Activated naive CD4-positive, alpha-beta T cell treated with anti-CD3 and anti-CD28 coated beads, Interleukin-2, amount 10 ng/mL, durations not matched to agents 7 days and 5 days (primary cell): ENCODE measurements at regions not wholly inside any gene's neighbourhood (a gene's known extent, or its start where the extent isn't known, plus 50 kb on each side); places are given as distances from the start of the nearest gene placed in this dataset.

Experiments
- CTCF ChIA-PET: fragments of 350-600 bp; sonication (Branson Sonifier 250); formaldehyde crosslinking; loops from one replicate; lab custom pipeline; 2021; ENCODE audit warnings: antibody characterized with exemption; lab: Charles Lee
- DNase-seq: peaks from one replicate; pipeline ENCODE4 v3.0.0-alpha.2; 2020
- H3K27ac Mint-ChIP-seq: one replicate; pipeline ENCODE4 v1.8.0; 2021; ENCODE audit warnings: mild to moderate bottlenecking, moderate library complexity, mixed read lengths
- H3K27me3 Mint-ChIP-seq: one replicate; pipeline ENCODE4 v1.8.0; 2021; ENCODE audit warnings: mild to moderate bottlenecking, mixed read lengths
- H3K36me3 Mint-ChIP-seq: one replicate; pipeline ENCODE4 v1.8.0; 2021; ENCODE audit warnings: mixed read lengths
- H3K4me1 Mint-ChIP-seq: one replicate; pipeline ENCODE4 v1.8.0; 2021; ENCODE audit warnings: mixed read lengths
- H3K4me3 Mint-ChIP-seq: one replicate; pipeline ENCODE4 v1.8.0; 2021; ENCODE audit warnings: mild to moderate bottlenecking, moderate library complexity, mixed read lengths
- H3K9me3 Mint-ChIP-seq: one replicate; pipeline ENCODE4 v1.8.0; 2021; ENCODE audit warnings: mixed read lengths

DNA sequence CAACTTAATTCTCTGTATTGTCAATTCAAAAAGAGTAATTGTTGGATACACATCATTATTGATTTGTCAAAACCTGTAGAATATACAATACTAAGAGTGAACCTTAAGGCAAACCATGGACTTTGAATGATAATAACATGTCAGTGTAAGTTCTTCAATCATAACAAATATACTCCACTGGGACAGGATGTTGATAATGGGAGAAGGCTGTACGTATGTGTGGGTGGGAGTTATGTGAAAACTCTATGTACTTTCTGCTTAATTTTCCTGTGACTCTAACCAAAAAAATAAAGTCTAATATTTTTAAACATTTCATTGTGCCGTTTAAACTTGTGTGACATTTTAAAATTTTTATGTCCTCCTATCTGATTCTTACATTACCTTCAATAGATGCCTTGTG, 526.7 kb downstream of the SUCLA2 start:
- no peak overlapping the region for H3K27ac Mint-ChIP-seq
- no peaks in the 10 kb centered on the region for H3K27me3 Mint-ChIP-seq
- H3K4me3 Mint-ChIP-seq: no peak overlapping the region
- no peaks in the 10 kb centered on the region for H3K9me3 Mint-ChIP-seq
- CTCF ChIA-PET: no interaction called here
- no peaks in the 10 kb centered on the region for H3K4me1 Mint-ChIP-seq
- no peak for DNase-seq
- no peaks in the 10 kb centered on the region for H3K36me3 Mint-ChIP-seq

DNA sequence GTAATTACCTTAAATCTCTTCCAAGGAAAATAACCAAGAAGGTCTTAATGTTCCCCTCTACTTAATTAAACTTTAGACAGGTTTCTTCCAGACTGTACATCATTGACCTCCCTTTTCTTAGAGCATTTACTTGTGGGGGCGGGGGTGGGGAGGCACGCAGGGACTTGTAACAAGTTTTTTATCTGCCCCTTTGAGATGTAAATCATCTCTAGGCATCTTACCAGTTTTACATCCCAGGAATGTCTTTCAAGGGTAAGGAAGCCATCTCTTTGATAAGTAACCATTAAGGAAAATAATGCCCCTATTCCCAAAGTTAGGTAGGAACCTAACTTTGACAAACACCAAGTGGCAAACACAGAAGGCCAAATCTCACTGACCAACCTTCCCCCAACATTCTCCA, 528.6 kb downstream of the SUCLA2 start:
- no peak overlapping the region for H3K27ac Mint-ChIP-seq
- no peak for DNase-seq
- CTCF ChIA-PET: no interaction called here
- no peaks in the 10 kb centered on the region for H3K9me3 Mint-ChIP-seq
- H3K4me3 Mint-ChIP-seq: no peak overlapping the region
- no peaks in the 10 kb centered on the region for H3K4me1 Mint-ChIP-seq
- H3K27me3 Mint-ChIP-seq: no peaks in the 10 kb centered on the region
- no peaks in the 10 kb centered on the region for H3K36me3 Mint-ChIP-seq

DNA sequence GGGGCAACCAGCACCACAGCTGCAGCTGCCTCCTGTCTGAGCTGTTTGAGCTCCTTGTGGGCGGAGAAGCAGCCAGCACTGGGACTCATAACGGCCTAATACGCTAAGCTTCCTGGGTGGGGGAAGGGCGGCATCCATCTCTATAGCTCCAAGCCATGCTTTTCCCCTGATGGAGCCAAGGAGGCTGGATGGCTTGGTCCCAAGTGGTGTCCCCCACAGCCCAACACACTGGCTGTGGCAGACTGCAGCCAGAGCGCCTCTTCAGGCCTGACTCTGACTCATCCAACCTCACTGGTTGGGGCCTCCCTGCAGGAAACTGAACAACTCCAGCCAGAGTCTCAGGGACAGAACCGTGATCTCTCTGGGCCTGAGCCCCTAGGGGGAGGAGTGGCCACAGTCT, 537.3 kb downstream of the SUCLA2 start:
- H3K9me3 Mint-ChIP-seq: peaks cover 12% of the 10 kb centered on the region
- DNase-seq: no peak
- H3K27me3 Mint-ChIP-seq: no peaks in the 10 kb centered on the region
- no peaks in the 10 kb centered on the region for H3K36me3 Mint-ChIP-seq
- CTCF ChIA-PET: no interaction called here
- no peak overlapping the region for H3K27ac Mint-ChIP-seq
- H3K4me3 Mint-ChIP-seq: no peak overlapping the region
- H3K4me1 Mint-ChIP-seq: no peaks in the 10 kb centered on the region

DNA sequence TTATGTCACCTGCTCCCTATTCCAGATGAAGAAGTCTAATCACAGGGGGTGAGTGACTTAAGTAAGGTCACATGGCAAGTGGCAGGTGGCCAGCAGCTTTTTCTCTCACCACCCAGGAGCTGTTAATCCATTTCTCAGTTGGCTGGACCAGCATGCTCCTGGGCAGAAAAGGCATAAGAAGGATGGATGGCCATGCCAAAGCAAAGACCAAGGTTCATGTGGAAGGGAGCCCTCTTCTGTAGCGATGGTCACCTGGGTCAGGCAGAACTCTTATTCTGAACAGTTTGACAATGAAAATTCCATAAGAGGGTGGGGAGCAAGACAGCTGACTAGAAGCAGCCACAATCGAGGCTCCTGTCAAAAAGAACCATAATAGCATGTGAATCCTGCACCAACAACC, 538.1 kb downstream of the SUCLA2 start:
- DNase-seq: no peak
- H3K9me3 Mint-ChIP-seq: peaks cover 12% of the 10 kb centered on the region
- no peaks in the 10 kb centered on the region for H3K36me3 Mint-ChIP-seq
- H3K4me1 Mint-ChIP-seq: no peaks in the 10 kb centered on the region
- H3K4me3 Mint-ChIP-seq: no peak overlapping the region
- H3K27me3 Mint-ChIP-seq: no peaks in the 10 kb centered on the region
- no peak overlapping the region for H3K27ac Mint-ChIP-seq
- CTCF ChIA-PET: no interaction called here

DNA sequence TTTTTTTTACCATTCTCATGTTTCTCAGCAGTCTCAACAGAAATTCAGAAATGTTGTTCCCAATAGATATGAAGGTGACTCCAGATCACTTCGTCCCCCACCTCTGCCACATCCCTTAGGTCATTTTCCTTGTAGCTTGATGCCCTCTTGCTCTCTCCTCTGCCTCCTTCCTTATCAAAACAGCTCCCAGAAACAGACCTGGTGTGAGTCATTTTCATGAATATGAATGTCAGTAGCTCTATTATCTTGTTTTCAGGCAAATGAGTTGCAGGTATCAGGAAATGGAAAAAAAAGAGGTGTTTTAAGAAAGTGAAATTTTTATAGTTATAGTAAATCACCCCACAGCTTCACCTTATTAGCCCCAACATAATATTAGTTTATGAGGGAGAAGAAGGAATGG, 539.3 kb downstream of the SUCLA2 start:
- Mint-ChIP-seq H3K4me3 (no peak overlapping the region), H3K4me1 (no peaks in the 10 kb centered on the region), H3K9me3 (peaks cover 12% of the 10 kb centered on the region), H3K27ac (no peak overlapping the region), H3K27me3 (no peaks in the 10 kb centered on the region), H3K36me3 (no peaks in the 10 kb centered on the region)
- no peak for DNase-seq
- CTCF ChIA-PET: no interaction called here

DNA sequence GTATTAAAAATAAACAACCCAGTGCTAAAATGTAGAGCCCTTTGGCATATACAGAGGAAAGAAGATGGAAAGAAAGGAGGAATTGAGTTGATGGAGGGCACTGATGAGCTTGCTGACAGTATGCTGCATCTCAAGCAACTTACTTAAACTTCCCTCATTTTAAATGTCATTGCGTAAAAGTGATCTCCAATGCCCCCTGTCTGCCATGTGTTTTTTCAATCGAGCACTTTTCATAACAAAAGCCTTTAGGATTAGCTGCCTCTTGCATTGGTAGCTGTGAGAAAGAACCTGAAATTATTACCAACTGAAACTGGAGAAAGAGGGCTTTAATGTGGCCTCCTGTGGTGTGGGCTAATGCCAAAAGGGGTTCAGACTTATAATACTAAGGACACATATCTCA, 541.6 kb downstream of the SUCLA2 start:
- Mint-ChIP-seq H3K4me1 (no peaks in the 10 kb centered on the region), H3K9me3 (peaks cover 4% of the 10 kb centered on the region), H3K27ac (no peak overlapping the region), H3K27me3 (no peaks in the 10 kb centered on the region), H3K36me3 (no peaks in the 10 kb centered on the region), H3K4me3 (no peak overlapping the region)
- CTCF ChIA-PET: no interaction called here
- DNase-seq: no peak

DNA sequence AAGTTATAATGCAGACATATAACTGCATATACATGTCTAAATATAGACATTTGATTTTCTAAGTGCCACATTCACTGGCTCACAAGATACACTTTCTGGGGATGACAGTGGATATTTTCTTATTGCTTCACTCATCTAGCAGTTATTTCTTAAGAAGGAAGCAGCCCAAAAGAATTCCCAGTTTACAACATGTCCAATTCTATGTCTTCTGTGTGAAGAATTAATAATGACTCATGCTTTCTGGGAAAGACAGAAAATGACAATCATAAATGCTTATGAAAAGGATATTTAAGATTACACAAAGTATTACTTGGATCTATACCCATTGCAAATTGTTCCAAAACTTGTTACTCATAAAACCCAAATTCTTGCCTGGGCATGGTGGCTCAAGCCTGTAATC, 543.4 kb downstream of the SUCLA2 start:
- no peak overlapping the region for H3K4me3 Mint-ChIP-seq
- no peaks in the 10 kb centered on the region for H3K4me1 Mint-ChIP-seq
- no peaks in the 10 kb centered on the region for H3K27me3 Mint-ChIP-seq
- CTCF ChIA-PET: no interaction called here
- no peak for DNase-seq
- no peak overlapping the region for H3K27ac Mint-ChIP-seq
- H3K36me3 Mint-ChIP-seq: no peaks in the 10 kb centered on the region
- H3K9me3 Mint-ChIP-seq: no peaks in the 10 kb centered on the region

DNA sequence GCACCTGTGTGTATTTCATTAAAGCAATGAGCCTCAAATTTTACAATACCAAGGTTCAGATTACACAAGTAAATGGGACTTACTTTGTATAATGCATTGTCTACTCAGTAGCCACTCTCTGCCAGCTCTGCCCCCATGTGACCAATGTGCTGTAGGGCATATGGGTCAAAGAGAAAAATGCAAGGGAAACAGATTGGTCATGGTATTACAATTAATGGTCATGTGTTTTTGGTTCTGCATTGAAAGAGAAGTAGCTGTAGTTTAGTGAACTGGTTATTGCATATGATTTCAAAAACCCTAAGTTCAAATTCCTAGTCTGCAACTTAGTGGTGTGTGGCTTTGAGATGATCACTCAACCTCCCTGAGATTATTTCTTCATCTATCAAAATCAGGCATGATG, 545.4 kb downstream of the SUCLA2 start:
- H3K4me3 Mint-ChIP-seq: no peak overlapping the region
- H3K9me3 Mint-ChIP-seq: no peaks in the 10 kb centered on the region
- no peaks in the 10 kb centered on the region for H3K27me3 Mint-ChIP-seq
- CTCF ChIA-PET: no interaction called here
- H3K4me1 Mint-ChIP-seq: no peaks in the 10 kb centered on the region
- no peak overlapping the region for H3K27ac Mint-ChIP-seq
- H3K36me3 Mint-ChIP-seq: no peaks in the 10 kb centered on the region
- no peak for DNase-seq

DNA sequence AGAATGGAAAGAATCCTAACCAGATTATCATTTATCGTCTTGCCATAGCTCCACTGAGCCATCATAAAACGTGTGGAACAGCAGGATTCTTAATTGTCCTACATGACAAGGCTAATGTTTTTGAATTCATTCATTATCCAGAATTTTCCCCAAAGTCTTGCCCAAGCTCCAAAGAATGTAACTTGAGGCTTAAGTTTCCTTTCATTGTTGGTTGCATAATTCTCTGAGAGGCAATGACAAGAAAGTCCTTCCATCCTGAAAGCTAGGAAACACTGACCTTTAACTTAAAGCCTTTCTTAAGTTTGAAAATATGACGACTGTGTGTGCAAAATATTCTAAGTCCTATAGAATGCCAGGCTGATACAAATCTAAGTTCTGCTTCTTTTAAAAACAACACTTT, 546.1 kb downstream of the SUCLA2 start:
- no peaks in the 10 kb centered on the region for H3K27me3 Mint-ChIP-seq
- DNase-seq: no peak

DNA sequence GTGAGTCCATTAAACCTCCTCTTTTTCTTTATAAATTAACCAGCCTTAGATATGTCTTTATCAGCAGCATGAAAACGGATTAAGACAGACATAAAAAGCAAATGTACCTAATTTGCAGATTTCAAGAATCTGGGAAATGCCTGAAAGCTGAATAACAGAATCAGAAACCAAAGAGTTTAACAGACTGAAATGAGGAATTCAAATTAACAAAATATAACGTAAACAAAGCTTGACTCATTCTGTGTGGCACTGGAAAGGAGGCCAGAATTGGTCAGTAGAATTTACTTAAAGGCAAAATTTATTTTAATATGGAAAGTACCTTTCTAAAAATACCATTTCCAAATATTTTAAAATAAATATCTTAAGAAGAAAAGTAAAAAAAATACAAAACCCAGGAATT, 540.6 kb upstream of the HTR2A start:
- CTCF ChIA-PET: no interaction called here
- Mint-ChIP-seq H3K27me3 (no peaks in the 10 kb centered on the region), H3K4me1 (no peaks in the 10 kb centered on the region), H3K36me3 (no peaks in the 10 kb centered on the region), H3K4me3 (no peak overlapping the region), H3K27ac (no peak overlapping the region), H3K9me3 (peaks cover 2% of the 10 kb centered on the region)
- DNase-seq: no peak

More for the DNA sequence above, 546.1 kb downstream of the SUCLA2 start:
- H3K4me1 Mint-ChIP-seq: no peaks in the 10 kb centered on the region
- no peaks in the 10 kb centered on the region for H3K36me3 Mint-ChIP-seq
- CTCF ChIA-PET: no interaction called here
- no peaks in the 10 kb centered on the region for H3K9me3 Mint-ChIP-seq
- H3K27ac Mint-ChIP-seq: no peak overlapping the region
- no peak overlapping the region for H3K4me3 Mint-ChIP-seq

DNA sequence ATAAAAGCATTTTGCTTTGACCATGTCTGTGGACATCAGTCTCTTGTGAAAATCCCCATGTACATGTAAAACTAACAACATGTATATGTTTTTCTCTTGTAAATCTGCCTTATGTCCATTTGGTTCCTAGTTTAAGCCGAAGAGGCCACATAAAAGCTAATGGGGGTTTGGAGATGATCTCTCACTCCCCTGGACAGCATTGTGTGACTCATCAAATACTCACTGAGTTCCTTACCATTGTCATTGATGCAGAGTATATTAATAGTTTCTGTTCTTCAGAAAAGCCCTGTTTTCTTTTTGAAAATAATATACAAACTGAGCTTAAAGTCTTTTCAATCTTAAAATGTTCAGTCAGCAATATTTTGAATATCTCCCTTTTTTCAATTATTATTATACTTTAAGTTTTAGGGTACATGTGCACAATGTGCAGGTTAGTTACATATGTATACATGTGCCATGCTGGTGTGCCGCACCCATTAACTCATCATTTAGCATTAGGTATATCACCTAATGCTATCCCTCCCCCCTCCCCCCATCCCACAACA, 536.7 kb upstream of the HTR2A start:
- DNase-seq: no peak
- Mint-ChIP-seq H3K27me3 (no peaks in the 10 kb centered on the region), H3K9me3 (peaks cover 2% of the 10 kb centered on the region), H3K4me3 (no peak overlapping the region), H3K36me3 (no peaks in the 10 kb centered on the region), H3K27ac (no peak overlapping the region), H3K4me1 (no peaks in the 10 kb centered on the region)
- CTCF ChIA-PET: no interaction called here

DNA sequence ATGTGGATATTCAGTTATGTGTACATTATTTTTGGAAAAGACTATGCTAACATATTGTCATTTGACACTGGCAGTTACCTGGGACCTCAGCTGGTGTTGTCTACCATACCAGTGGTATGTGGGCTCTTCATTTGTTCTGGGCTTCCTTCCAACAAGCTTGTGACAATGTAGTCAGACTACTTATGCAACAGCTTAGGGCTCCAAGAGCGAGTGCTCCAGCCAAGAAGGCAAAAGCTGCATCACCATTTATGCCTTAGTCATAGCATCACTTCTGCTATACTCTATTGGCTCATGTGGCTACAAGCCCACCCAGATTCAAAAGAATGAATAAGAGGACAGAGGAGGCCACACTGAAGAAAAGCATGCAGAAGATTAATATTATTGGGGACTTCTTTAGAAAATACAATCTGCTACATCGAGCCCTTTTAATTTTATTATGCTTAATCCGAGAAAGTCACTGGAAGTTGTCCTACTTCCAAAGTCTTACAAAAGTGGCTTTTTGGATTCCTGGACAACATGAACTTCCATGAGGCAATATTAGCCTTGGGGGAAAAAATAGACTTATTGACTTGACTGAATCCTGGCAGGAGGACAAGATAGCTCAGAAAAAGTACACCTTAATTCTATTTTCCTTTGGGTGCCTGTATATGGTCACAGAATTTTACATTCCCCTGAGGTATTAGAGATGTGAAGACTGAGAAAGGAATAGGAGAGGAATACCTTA, 529.4 kb upstream of the HTR2A start:
- no peak overlapping the region for H3K4me3 Mint-ChIP-seq
- DNase-seq: no peak
- CTCF ChIA-PET: interaction anchor here (0.6 kb wide), 1 partner anchor 16 kb away, joined by 3 read pairs; no protein-coding TSS in a partner anchor

DNA sequence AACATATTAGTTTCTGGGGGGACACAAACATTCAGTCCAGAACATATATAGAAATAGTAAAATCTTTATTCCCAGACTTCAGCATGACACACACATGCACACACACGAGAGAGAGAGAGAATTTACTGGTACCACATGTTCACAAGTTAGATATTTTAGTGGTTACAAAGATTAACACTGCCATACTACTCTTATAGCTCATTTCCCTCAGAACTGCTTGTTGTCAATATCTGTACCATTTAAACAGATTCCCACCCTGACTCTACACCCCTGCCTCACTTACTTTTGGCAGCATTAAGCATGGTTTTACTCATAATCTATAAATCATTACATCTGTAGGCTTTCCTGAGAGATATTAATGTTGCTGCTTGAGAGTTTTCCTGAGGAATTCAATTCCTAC, 524.7 kb upstream of the HTR2A start:
- CTCF ChIA-PET: no interaction called here
- no peak for DNase-seq
- no peaks in the 10 kb centered on the region for H3K9me3 Mint-ChIP-seq
- H3K27ac Mint-ChIP-seq: no peak overlapping the region
- H3K27me3 Mint-ChIP-seq: no peaks in the 10 kb centered on the region
- no peaks in the 10 kb centered on the region for H3K4me1 Mint-ChIP-seq
- no peaks in the 10 kb centered on the region for H3K36me3 Mint-ChIP-seq
- H3K4me3 Mint-ChIP-seq: no peak overlapping the region

More for the DNA sequence above, 529.4 kb upstream of the HTR2A start:
- no peaks in the 10 kb centered on the region for H3K4me1 Mint-ChIP-seq
- H3K27ac Mint-ChIP-seq: no peak overlapping the region
- H3K9me3 Mint-ChIP-seq: no peaks in the 10 kb centered on the region
- H3K36me3 Mint-ChIP-seq: no peaks in the 10 kb centered on the region
- H3K27me3 Mint-ChIP-seq: no peaks in the 10 kb centered on the region

DNA sequence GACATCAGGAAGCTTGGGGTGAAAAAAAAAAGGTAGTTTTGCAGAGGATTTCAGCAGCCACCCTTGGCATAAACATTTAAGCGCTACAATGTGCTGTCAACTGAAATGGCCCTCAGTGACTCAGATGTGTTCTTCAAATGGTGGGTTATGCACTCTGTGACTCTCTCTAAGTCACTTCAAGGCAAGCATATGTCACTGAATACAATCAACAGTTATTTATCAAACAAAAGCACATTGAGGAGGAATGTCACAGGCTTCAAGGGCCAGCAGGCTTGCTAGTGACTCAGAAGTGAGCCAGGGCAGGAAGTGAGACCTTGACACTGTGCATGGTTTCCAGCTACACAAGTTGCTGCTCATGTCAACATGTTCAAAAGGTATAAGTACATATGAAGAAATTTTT, 523.7 kb upstream of the HTR2A start:
- Mint-ChIP-seq H3K36me3 (no peaks in the 10 kb centered on the region), H3K4me1 (no peaks in the 10 kb centered on the region), H3K27ac (no peak overlapping the region), H3K9me3 (no peaks in the 10 kb centered on the region), H3K4me3 (no peak overlapping the region), H3K27me3 (no peaks in the 10 kb centered on the region)
- DNase-seq: no peak
- CTCF ChIA-PET: no interaction called here

DNA sequence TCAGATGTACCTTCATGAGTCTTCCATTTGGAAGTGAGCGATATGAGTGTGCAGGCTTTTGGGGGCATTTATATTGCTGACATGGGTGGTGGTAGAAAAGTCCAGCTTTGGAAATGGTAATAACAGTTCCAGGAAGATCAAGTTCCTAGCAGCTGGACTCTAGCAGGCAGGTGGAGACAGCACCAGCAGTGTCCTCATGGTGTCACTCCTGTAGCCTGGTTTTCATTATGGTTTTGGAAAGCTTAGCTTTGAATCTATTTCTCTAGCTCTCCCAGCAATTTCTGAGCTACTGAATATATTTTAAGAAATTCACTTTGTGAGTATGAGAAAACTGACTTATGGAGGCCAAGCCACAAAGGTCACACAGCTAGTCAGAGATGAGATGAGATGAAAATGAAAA, 523.2 kb upstream of the HTR2A start:
- Mint-ChIP-seq H3K4me3 (no peak overlapping the region), H3K9me3 (no peaks in the 10 kb centered on the region)
- CTCF ChIA-PET: no interaction called here

More for the DNA sequence above, 523.2 kb upstream of the HTR2A start:
- no peaks in the 10 kb centered on the region for H3K27me3 Mint-ChIP-seq
- no peak overlapping the region for H3K27ac Mint-ChIP-seq
- no peak for DNase-seq
- no peaks in the 10 kb centered on the region for H3K36me3 Mint-ChIP-seq
- no peaks in the 10 kb centered on the region for H3K4me1 Mint-ChIP-seq
